ENCODE measurements at regions not wholly inside any gene's neighbourhood (a gene's known extent, or its start where the extent isn't known, plus 50 kb on each side); places are given as distances from the start of the nearest gene placed in this dataset.

DNA sequence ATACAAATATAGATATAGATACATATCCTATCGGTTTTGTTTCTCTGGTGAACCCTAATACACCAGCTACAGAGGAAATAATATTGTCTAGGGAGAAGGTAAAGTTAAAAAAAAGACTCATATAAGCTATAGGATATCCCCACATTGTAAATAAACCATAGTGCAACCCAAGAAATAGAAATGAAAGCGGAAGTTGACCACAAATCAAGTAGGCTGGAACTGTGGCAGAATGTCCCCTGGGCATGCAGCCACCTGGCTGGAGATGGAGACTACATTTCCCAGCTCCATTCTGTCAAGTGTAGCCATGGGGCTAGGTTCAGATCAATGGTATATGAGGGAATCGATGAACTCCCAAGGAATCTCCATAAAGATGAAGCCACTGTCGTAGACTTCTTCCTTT is 70.1 kb upstream of the RPS6KA2 start:
- Histone ChIP-seq H3K4me3 (ENCODE audit: insufficient read depth, low read length, poor library complexity, severe bottlenecking) (no peak overlapping the region), H3K27ac (ENCODE audit: low read depth, low read length) (no peak overlapping the region), H3K9me3 (ENCODE audit: insufficient read depth, low read length) (no peaks in the 10 kb centered on the region), H3K36me3 (ENCODE audit: low read length) (no peaks in the 10 kb centered on the region), H3K9me2 (replicated peaks; ENCODE audit: insufficient read depth, low read length) (no peaks in the 10 kb centered on the region), H4K20me1 (ENCODE audit: low read depth, low read length) (no peaks in the 10 kb centered on the region), H3F3A (ENCODE audit: insufficient read depth) (no peaks in the 10 kb centered on the region), H3K9ac (ENCODE audit: low read length) (no peak overlapping the region), H2AFZ (ENCODE audit: low read depth, low read length, severe bottlenecking) (no peak overlapping the region), H3K79me2 (ENCODE audit: insufficient read depth, low read length) (no peaks in the 10 kb centered on the region), H3K27me3 (ENCODE audit: low read length) (no peaks in the 10 kb centered on the region), H3K4me2 (ENCODE audit: low read depth, low read length, poor library complexity, severe bottlenecking) (no peak overlapping the region)
- TF ChIP-seq EZH2phosphoT487 (conservative IDR thresholded peaks at IDR 0.05; ENCODE audit: low read length), result no peak
- TF ChIP-seq, protein P1, sequence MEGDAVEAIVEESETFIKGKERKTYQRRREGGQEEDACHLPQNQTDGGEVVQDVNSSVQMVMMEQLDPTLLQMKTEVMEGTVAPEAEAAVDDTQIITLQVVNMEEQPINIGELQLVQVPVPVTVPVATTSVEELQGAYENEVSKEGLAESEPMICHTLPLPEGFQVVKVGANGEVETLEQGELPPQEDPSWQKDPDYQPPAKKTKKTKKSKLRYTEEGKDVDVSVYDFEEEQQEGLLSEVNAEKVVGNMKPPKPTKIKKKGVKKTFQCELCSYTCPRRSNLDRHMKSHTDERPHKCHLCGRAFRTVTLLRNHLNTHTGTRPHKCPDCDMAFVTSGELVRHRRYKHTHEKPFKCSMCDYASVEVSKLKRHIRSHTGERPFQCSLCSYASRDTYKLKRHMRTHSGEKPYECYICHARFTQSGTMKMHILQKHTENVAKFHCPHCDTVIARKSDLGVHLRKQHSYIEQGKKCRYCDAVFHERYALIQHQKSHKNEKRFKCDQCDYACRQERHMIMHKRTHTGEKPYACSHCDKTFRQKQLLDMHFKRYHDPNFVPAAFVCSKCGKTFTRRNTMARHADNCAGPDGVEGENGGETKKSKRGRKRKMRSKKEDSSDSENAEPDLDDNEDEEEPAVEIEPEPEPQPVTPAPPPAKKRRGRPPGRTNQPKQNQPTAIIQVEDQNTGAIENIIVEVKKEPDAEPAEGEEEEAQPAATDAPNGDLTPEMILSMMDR (IDR thresholded peaks at IDR 0.05; ENCODE audit: insufficient read depth, low read length, poor library complexity, severe bottlenecking), result no peak

DNA sequence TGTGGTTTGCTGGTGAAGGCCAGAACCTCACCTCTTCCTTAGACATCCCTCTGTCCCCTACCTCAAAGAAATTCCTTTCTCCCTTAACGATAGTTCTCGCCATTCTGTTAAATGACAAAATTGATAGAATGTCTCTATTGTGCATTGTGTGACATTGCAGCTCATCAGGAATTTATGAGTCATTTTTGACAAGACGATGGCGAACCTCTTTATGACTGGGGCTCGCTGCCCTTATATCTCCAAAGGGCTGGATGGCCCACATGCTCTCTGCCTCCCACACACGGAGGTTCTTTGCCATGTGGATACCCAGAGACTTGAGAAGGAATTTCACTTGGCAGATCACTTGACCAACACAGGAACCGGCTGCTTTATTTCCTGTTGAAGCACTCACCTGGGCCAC is 66.8 kb upstream of the RPS6KA2 start:
- Histone ChIP-seq H3F3A (ENCODE audit: insufficient read depth) (no peaks in the 10 kb centered on the region), H3K36me3 (ENCODE audit: low read length) (no peaks in the 10 kb centered on the region), H3K79me2 (ENCODE audit: insufficient read depth, low read length) (no peaks in the 10 kb centered on the region), H4K20me1 (ENCODE audit: low read depth, low read length) (no peaks in the 10 kb centered on the region), H3K4me2 (ENCODE audit: low read depth, low read length, poor library complexity, severe bottlenecking) (no peak overlapping the region), H3K27ac (ENCODE audit: low read depth, low read length) (no peak overlapping the region), H3K9me2 (replicated peaks; ENCODE audit: insufficient read depth, low read length) (no peaks in the 10 kb centered on the region), H3K9ac (ENCODE audit: low read length) (no peak overlapping the region), H3K27me3 (ENCODE audit: low read length) (no peaks in the 10 kb centered on the region), H3K4me3 (ENCODE audit: insufficient read depth, low read length, poor library complexity, severe bottlenecking) (no peak overlapping the region), H3K9me3 (ENCODE audit: insufficient read depth, low read length) (no peaks in the 10 kb centered on the region), H2AFZ (ENCODE audit: low read depth, low read length, severe bottlenecking) (no peak overlapping the region)
- TF ChIP-seq, protein P1 (IDR thresholded peaks at IDR 0.05; ENCODE audit: insufficient read depth, low read length, poor library complexity, severe bottlenecking), result no peak
- no peak for TF ChIP-seq EZH2phosphoT487 (conservative IDR thresholded peaks at IDR 0.05; ENCODE audit: low read length)

DNA sequence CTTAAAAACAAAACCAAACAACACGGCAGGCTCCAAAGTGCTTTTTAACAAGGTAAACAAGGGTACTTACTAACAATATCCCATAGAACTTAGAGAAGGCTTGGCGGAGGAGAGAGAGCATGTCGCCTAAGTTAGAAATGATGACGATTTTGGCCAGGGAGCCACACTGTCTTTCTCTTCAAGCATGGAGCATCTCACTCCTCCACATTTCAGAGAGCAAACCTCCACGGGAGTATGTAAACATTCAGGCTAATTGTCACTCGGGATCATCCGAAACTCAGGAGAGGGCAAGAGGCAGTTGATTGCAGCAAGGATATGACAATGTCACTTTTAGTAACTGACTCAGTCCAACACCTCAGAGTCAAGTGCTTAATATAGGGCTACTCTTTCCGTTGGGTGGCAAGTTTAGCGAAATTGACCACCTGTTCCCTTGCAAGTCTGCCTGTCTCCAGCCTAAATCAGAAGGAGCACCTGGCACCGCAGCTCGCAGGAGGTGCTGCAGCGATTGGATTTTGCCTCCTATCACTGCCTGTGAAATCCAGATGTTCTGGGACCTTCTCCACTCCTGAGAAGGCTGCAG is 65.8 kb upstream of the RPS6KA2 start:
- Histone ChIP-seq H3K4me3 (ENCODE audit: insufficient read depth, low read length, poor library complexity, severe bottlenecking) (no peak overlapping the region), H3K9me2 (replicated peaks; ENCODE audit: insufficient read depth, low read length) (no peaks in the 10 kb centered on the region), H4K20me1 (ENCODE audit: low read depth, low read length) (no peaks in the 10 kb centered on the region), H3K9me3 (ENCODE audit: insufficient read depth, low read length) (no peaks in the 10 kb centered on the region), H3F3A (ENCODE audit: insufficient read depth) (no peaks in the 10 kb centered on the region), H3K36me3 (ENCODE audit: low read length) (no peaks in the 10 kb centered on the region), H3K27me3 (ENCODE audit: low read length) (no peaks in the 10 kb centered on the region), H3K79me2 (ENCODE audit: insufficient read depth, low read length) (no peaks in the 10 kb centered on the region), H3K4me2 (ENCODE audit: low read depth, low read length, poor library complexity, severe bottlenecking) (no peak overlapping the region), H3K9ac (ENCODE audit: low read length) (no peak overlapping the region), H2AFZ (ENCODE audit: low read depth, low read length, severe bottlenecking) (no peak overlapping the region), H3K27ac (ENCODE audit: low read depth, low read length) (no peak overlapping the region)
- TF ChIP-seq, protein P1 (IDR thresholded peaks at IDR 0.05; ENCODE audit: insufficient read depth, low read length, poor library complexity, severe bottlenecking), result no peak
- no peak for TF ChIP-seq EZH2phosphoT487 (conservative IDR thresholded peaks at IDR 0.05; ENCODE audit: low read length)
